ENCODE measurements at regions not wholly inside any gene's neighbourhood (a gene's known extent, or its start where the extent isn't known, plus 50 kb on each side); places are given as distances from the start of the nearest gene placed in this dataset.

DNA sequence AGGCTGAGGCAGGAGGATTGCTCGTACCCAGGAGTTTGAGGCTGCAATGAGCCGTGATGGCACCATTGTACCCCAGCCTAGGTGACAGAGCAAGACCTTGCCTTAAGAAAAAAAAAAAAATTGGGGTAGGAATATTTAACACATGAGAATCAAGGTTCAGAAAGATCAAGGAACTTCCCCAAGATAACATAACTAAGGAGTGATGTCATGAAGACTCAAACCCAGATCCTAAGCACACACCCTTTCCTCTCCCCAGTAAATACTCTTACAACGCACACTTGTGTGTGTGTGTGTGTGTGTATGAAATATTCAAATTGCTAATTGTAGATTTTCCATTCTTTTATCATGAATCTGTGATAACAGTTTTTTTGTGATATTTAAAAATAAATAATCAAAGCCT is 90.6 kb upstream of the NUDT4 start:
- Histone ChIP-seq H3K9me3 (ENCODE audit: low read length) (no peaks in the 10 kb centered on the region), H3K4me1 (ENCODE audit: insufficient read depth, low read length, severe bottlenecking) (no peaks in the 10 kb centered on the region), H2AFZ (ENCODE audit: low read length) (no peak overlapping the region), H3K4me3 (ENCODE audit: low read depth, low read length, poor library complexity, severe bottlenecking) (no peak overlapping the region), H4K20me1 (ENCODE audit: insufficient read depth, low read length) (no peaks in the 10 kb centered on the region), H3K36me3 (ENCODE audit: insufficient read depth, low read length) (no peaks in the 10 kb centered on the region), H3K9me2 (ENCODE audit: low read depth, low read length) (no peaks in the 10 kb centered on the region), H3K9ac (ENCODE audit: low read length) (no peak overlapping the region), H3K27ac (ENCODE audit: low read depth, low read length, poor library complexity, severe bottlenecking) (no peak overlapping the region), H3K79me2 (ENCODE audit: insufficient read depth, low read length) (no peaks in the 10 kb centered on the region), H3K27me3 (ENCODE audit: insufficient read depth, low read length) (no peaks in the 10 kb centered on the region), H3K4me2 (ENCODE audit: low read length) (no peak overlapping the region), H3F3A (ENCODE audit: insufficient read depth, low read length) (no peaks in the 10 kb centered on the region)
- TF ChIP-seq, protein P1, sequence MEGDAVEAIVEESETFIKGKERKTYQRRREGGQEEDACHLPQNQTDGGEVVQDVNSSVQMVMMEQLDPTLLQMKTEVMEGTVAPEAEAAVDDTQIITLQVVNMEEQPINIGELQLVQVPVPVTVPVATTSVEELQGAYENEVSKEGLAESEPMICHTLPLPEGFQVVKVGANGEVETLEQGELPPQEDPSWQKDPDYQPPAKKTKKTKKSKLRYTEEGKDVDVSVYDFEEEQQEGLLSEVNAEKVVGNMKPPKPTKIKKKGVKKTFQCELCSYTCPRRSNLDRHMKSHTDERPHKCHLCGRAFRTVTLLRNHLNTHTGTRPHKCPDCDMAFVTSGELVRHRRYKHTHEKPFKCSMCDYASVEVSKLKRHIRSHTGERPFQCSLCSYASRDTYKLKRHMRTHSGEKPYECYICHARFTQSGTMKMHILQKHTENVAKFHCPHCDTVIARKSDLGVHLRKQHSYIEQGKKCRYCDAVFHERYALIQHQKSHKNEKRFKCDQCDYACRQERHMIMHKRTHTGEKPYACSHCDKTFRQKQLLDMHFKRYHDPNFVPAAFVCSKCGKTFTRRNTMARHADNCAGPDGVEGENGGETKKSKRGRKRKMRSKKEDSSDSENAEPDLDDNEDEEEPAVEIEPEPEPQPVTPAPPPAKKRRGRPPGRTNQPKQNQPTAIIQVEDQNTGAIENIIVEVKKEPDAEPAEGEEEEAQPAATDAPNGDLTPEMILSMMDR (IDR thresholded peaks at IDR 0.05; ENCODE audit: low read length) = no peak
- TF ChIP-seq EZH2 (IDR thresholded peaks at IDR 0.05; ENCODE audit: borderline replicate concordance, low read length) = no peak

DNA sequence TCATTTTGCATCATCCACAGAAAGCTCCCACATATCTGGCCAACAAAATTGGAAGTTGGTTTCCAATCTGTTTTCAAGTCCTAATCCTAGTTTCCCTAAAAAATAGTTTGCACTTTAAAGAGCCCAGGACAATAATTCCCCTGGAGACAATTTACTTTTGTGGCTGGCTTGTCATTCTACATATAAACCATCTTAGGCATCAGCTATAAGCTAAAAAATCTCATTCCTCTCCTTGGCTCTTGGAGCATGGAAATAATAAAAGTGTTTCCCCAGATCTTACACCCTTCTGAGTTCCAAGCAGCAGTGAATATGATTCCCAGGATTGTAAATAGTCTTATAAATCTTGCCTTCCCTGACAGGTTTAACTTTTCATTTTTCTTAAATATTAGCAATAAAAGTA is 89.1 kb upstream of the NUDT4 start:
- H3K27me3 ChIP-seq (ENCODE audit: insufficient read depth, low read length) = no peaks in the 10 kb centered on the region
- H3K9ac ChIP-seq (ENCODE audit: low read length) = no peak overlapping the region
- H3K27ac ChIP-seq (ENCODE audit: low read depth, low read length, poor library complexity, severe bottlenecking) = no peak overlapping the region
- H3K4me2 ChIP-seq (ENCODE audit: low read length) = no peak overlapping the region
- no peaks in the 10 kb centered on the region for H3K79me2 ChIP-seq (ENCODE audit: insufficient read depth, low read length)
- H3K36me3 ChIP-seq (ENCODE audit: insufficient read depth, low read length) = no peaks in the 10 kb centered on the region
- H2AFZ ChIP-seq (ENCODE audit: low read length) = no peak overlapping the region
- H4K20me1 ChIP-seq (ENCODE audit: insufficient read depth, low read length) = no peaks in the 10 kb centered on the region
- TF ChIP-seq, protein P1 (IDR thresholded peaks at IDR 0.05; ENCODE audit: low read length) = no peak
- TF ChIP-seq EZH2 (IDR thresholded peaks at IDR 0.05; ENCODE audit: borderline replicate concordance, low read length) = no peak
- H3K9me3 ChIP-seq (ENCODE audit: low read length) = no peaks in the 10 kb centered on the region
- no peaks in the 10 kb centered on the region for H3K9me2 ChIP-seq (ENCODE audit: low read depth, low read length)
- H3K4me1 ChIP-seq (ENCODE audit: insufficient read depth, low read length, severe bottlenecking) = no peaks in the 10 kb centered on the region
- H3F3A ChIP-seq (ENCODE audit: insufficient read depth, low read length) = no peaks in the 10 kb centered on the region
- H3K4me3 ChIP-seq (ENCODE audit: low read depth, low read length, poor library complexity, severe bottlenecking) = no peak overlapping the region

DNA sequence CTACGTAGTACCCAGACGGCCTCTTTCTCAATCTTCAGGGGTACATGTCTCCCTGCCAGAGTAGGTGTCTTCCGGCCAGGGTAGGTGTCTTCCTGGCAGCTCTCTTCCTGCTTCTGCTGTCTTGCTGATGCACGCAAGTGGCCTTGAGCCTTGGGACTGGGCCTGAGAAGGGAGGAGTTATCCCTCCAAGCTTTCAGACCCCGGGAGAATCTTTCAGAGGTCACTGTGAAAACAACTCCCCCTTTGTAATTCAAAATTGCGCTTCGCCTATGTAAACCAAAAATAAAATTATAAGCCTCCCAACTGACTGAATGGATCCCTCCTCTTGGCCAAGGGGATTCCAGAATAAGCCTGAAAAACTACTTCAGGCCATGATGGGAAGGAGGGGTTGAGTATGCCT is 87.3 kb upstream of the NUDT4 start:
- Histone ChIP-seq H3F3A (ENCODE audit: insufficient read depth, low read length) (no peaks in the 10 kb centered on the region), H3K9ac (ENCODE audit: low read length) (no peak overlapping the region), H4K20me1 (ENCODE audit: insufficient read depth, low read length) (no peaks in the 10 kb centered on the region), H3K36me3 (ENCODE audit: insufficient read depth, low read length) (no peaks in the 10 kb centered on the region), H3K27me3 (ENCODE audit: insufficient read depth, low read length) (no peaks in the 10 kb centered on the region), H3K4me1 (ENCODE audit: insufficient read depth, low read length, severe bottlenecking) (no peaks in the 10 kb centered on the region), H2AFZ (ENCODE audit: low read length) (no peak overlapping the region), H3K4me2 (ENCODE audit: low read length) (no peak overlapping the region), H3K4me3 (ENCODE audit: low read depth, low read length, poor library complexity, severe bottlenecking) (no peak overlapping the region), H3K9me2 (ENCODE audit: low read depth, low read length) (no peaks in the 10 kb centered on the region), H3K27ac (ENCODE audit: low read depth, low read length, poor library complexity, severe bottlenecking) (no peak overlapping the region), H3K79me2 (ENCODE audit: insufficient read depth, low read length) (no peaks in the 10 kb centered on the region), H3K9me3 (ENCODE audit: low read length) (no peaks in the 10 kb centered on the region)
- no peak for TF ChIP-seq EZH2 (IDR thresholded peaks at IDR 0.05; ENCODE audit: borderline replicate concordance, low read length)
- TF ChIP-seq, protein P1 (IDR thresholded peaks at IDR 0.05; ENCODE audit: low read length) = no peak
